SH-SY5Y (cell line): ENCODE measurements at regions not wholly inside any gene's neighbourhood (a gene's known extent, or its start where the extent isn't known, plus 50 kb on each side); places are given as distances from the start of the nearest gene placed in this dataset.

Experiments
- GATA2 ChIP-seq: IDR thresholded peaks from 2 replicates; pipeline ENCODE4 v1.6.1; 2011; ENCODE audit warnings: mild to moderate bottlenecking, low read depth, low read length
- GATA3 ChIP-seq: IDR thresholded peaks from 2 replicates; pipeline ENCODE4 v1.6.1; 2011; ENCODE audit warnings: low read depth, mild to moderate bottlenecking, low read length, moderate library complexity

DNA sequence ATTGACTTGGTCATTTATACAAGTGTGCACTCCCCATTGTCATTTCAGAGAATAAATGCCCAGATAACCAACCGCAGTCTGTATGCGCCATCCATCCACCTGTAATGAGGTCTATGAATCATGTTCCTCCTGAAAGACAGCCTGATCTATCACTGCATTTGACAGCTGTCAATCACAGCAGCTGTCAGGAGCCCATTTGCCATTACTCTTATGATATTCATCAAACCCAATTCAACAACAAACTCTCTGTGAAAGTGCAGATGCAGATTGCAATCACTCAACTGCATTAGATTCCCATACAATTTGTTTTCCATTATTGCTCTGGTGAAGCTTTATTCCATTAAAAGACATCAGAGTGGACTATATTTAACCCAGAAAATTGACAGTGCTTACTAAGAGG lies 586.9 kb upstream of the KIRREL3 start:
- TF ChIP-seq GATA2 = peak; percentile 71; the same call in 1 of the 2 replicates
- peak; percentile 66; the same call in 1 of the 2 replicates for TF ChIP-seq GATA3
